ENCODE measurements at regions not wholly inside any gene's neighbourhood (a gene's known extent, or its start where the extent isn't known, plus 50 kb on each side); places are given as distances from the start of the nearest gene placed in this dataset.

DNA sequence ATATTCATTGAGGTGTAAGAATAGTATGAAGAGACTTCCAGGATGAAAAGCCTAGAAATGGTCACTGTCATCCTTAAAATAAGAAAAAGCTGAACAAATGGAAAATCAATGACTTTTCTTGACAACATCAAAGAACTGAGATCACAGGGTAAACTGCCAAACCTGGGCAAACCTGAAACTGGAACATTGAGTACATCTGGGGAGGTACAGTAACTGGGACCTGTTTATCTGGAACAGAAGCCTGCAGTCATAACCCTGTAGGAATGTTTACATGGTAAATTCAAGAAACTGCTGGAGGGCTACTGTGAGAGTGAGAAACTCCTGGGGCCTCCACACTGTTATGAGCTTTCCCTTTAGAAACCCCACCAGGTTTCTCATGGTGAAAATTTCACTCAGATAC lies 130.1 kb upstream of the PIRT start:
- TF ChIP-seq POLR2A (IDR thresholded peaks at IDR 0.05), result no peak
- TF ChIP-seq, protein P1, sequence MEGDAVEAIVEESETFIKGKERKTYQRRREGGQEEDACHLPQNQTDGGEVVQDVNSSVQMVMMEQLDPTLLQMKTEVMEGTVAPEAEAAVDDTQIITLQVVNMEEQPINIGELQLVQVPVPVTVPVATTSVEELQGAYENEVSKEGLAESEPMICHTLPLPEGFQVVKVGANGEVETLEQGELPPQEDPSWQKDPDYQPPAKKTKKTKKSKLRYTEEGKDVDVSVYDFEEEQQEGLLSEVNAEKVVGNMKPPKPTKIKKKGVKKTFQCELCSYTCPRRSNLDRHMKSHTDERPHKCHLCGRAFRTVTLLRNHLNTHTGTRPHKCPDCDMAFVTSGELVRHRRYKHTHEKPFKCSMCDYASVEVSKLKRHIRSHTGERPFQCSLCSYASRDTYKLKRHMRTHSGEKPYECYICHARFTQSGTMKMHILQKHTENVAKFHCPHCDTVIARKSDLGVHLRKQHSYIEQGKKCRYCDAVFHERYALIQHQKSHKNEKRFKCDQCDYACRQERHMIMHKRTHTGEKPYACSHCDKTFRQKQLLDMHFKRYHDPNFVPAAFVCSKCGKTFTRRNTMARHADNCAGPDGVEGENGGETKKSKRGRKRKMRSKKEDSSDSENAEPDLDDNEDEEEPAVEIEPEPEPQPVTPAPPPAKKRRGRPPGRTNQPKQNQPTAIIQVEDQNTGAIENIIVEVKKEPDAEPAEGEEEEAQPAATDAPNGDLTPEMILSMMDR (IDR thresholded peaks at IDR 0.05), result no peak

Data from testis (tissue), 2 donors.